Esophagus muscularis mucosa (tissue), 4 donors: ENCODE measurements at regions not wholly inside any gene's neighbourhood (a gene's known extent, or its start where the extent isn't known, plus 50 kb on each side); places are given as distances from the start of the nearest gene placed in this dataset.

ENCODE experiments used
- EP300 ChIP-seq: sonication (generic); formaldehyde crosslinking; IDR thresholded peaks from one replicate; pipeline ENCODE4 v1.6.1; 2017; ENCODE audit warnings: antibody characterized with exemption
- POLR2A ChIP-seq: fragments of 450-650 bp; IDR thresholded peaks from one replicate; pipeline ENCODE4 v1.6.1; 2017; ENCODE audit warnings: antibody characterized with exemption, moderate library complexity, mild to moderate bottlenecking, low read depth
- TF ChIP-seq, protein P1 (sequence below), 3 experiments: fragments of 200-600 bp in 2 of 3; fragments of 450-650 bp in 1 of 3; sonication (generic) in 2 of 3; IDR thresholded peaks; one replicate each; pipeline ENCODE4 v1.5.1; 2017 to 2019; ENCODE audit warnings: antibody characterized with exemption in 3 of 3, mild to moderate bottlenecking in 2 of 3, moderate library complexity in 1 of 3

DNA sequence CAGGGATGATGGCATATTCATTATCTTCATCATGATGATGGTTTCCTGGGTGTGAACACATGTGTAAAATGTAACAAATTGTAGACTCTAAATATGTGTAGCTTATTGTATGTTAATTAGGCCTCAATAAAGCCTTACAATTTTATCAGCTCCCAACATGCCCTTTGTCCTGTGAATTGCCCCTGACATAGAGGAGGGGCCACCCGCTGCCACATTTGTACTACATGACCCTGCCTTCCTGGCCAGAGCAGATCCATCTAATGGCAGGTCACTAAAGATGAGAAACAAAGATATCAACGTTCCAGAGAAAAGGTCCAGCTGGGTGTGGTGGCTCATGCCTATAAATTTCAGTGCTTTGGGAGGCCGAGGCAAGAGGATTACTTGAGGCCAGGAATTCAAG is 117.2 kb downstream of the CAAP1 start:
- TF ChIP-seq, protein P1, sequence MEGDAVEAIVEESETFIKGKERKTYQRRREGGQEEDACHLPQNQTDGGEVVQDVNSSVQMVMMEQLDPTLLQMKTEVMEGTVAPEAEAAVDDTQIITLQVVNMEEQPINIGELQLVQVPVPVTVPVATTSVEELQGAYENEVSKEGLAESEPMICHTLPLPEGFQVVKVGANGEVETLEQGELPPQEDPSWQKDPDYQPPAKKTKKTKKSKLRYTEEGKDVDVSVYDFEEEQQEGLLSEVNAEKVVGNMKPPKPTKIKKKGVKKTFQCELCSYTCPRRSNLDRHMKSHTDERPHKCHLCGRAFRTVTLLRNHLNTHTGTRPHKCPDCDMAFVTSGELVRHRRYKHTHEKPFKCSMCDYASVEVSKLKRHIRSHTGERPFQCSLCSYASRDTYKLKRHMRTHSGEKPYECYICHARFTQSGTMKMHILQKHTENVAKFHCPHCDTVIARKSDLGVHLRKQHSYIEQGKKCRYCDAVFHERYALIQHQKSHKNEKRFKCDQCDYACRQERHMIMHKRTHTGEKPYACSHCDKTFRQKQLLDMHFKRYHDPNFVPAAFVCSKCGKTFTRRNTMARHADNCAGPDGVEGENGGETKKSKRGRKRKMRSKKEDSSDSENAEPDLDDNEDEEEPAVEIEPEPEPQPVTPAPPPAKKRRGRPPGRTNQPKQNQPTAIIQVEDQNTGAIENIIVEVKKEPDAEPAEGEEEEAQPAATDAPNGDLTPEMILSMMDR (IDR thresholded peaks at IDR 0.05): no peak
- no peak for TF ChIP-seq POLR2A
- no peak for TF ChIP-seq EP300
